ENCODE measurements at regions not wholly inside any gene's neighbourhood (a gene's known extent, or its start where the extent isn't known, plus 50 kb on each side); places are given as distances from the start of the nearest gene placed in this dataset.

GRCh38 chr12:65658360-65658759, 165.9 kb upstream of the HMGA2 start:
- H3K9me3 ChIP-seq, result no peaks in the 10 kb centered on the region
- WGBS, 2 donors, result 97 to 98% methylated on average over 2 of the region's 2 CpGs
- no peak for DNase-seq (ENCODE audit: low spot score in 2 of 2)

GRCh38 chr12:65659681-65660080, 164.6 kb upstream of the HMGA2 start:
- no peak for DNase-seq (ENCODE audit: low spot score in 2 of 2)
- H3K9me3 ChIP-seq, result no peaks in the 10 kb centered on the region

More at GRCh38 chr12:65658360-65658759, 165.9 kb upstream of the HMGA2 start:
- H3K4me3 ChIP-seq, result no peak overlapping the region
- H3K27me3 ChIP-seq, result no peaks in the 10 kb centered on the region
- TF ChIP-seq CTCF (IDR thresholded peaks at IDR 0.05) (no peak), POLR2A (IDR thresholded peaks at IDR 0.05) (no peak), EP300 (IDR thresholded peaks at IDR 0.05) (no peak)
- H3K4me1 ChIP-seq, result no peaks in the 10 kb centered on the region
- no peaks in the 10 kb centered on the region for H3K36me3 ChIP-seq
- no peak overlapping the region for H3K27ac ChIP-seq

GRCh38 chr12:65660096-65660495, 164.2 kb upstream of the HMGA2 start:
- H3K4me3 ChIP-seq, result no peak overlapping the region
- no peak overlapping the region for H3K27ac ChIP-seq
- no peak for DNase-seq (ENCODE audit: low spot score in 2 of 2)
- H3K9me3 ChIP-seq, result no peaks in the 10 kb centered on the region
- TF ChIP-seq EP300 (IDR thresholded peaks at IDR 0.05), result no peak
- no peak for TF ChIP-seq CTCF (IDR thresholded peaks at IDR 0.05)
- no peak for TF ChIP-seq POLR2A (IDR thresholded peaks at IDR 0.05)
- WGBS, 2 donors, result 67 to 80% methylated on average over 4 of the region's 4 CpGs
- no peaks in the 10 kb centered on the region for H3K36me3 ChIP-seq
- no peaks in the 10 kb centered on the region for H3K27me3 ChIP-seq
- no peaks in the 10 kb centered on the region for H3K4me1 ChIP-seq

More at GRCh38 chr12:65659681-65660080, 164.6 kb upstream of the HMGA2 start:
- no peaks in the 10 kb centered on the region for H3K4me1 ChIP-seq
- no peaks in the 10 kb centered on the region for H3K27me3 ChIP-seq
- H3K4me3 ChIP-seq, result no peak overlapping the region
- H3K27ac ChIP-seq, result no peak overlapping the region
- TF ChIP-seq EP300 (IDR thresholded peaks at IDR 0.05) (no peak), CTCF (IDR thresholded peaks at IDR 0.05) (no peak), POLR2A (IDR thresholded peaks at IDR 0.05) (no peak)
- no peaks in the 10 kb centered on the region for H3K36me3 ChIP-seq
- 66 to 89% methylated on average over 1 of the region's 1 CpG for WGBS, 2 donors

- 95 to 96% methylated on average over 7 of the region's 7 CpGs for WGBS, 2 donors
- H3K9me3 ChIP-seq, result no peaks in the 10 kb centered on the region
- H3K4me1 ChIP-seq, result no peaks in the 10 kb centered on the region
- DNase-seq (ENCODE audit: low spot score in 2 of 2), result no peak
- no peak overlapping the region for H3K27ac ChIP-seq
- no peak for TF ChIP-seq CTCF (IDR thresholded peaks at IDR 0.05)
- TF ChIP-seq POLR2A (IDR thresholded peaks at IDR 0.05), result no peak
- no peak for TF ChIP-seq EP300 (IDR thresholded peaks at IDR 0.05)
- H3K4me3 ChIP-seq, result no peak overlapping the region
- H3K36me3 ChIP-seq, result no peaks in the 10 kb centered on the region
- no peaks in the 10 kb centered on the region for H3K27me3 ChIP-seq
These were observed 163.4 kb upstream of the HMGA2 start for GRCh38 chr12:65660836-65661235.

- Histone ChIP-seq H3K4me3 (no peak overlapping the region), H3K9me3 (no peaks in the 10 kb centered on the region), H3K27me3 (no peaks in the 10 kb centered on the region), H3K27ac (no peak overlapping the region), H3K36me3 (no peaks in the 10 kb centered on the region), H3K4me1 (no peaks in the 10 kb centered on the region)
- DNase-seq (ENCODE audit: low spot score in 2 of 2), result no peak
- no peak for TF ChIP-seq EP300 (IDR thresholded peaks at IDR 0.05)
- TF ChIP-seq CTCF (IDR thresholded peaks at IDR 0.05), result no peak
- no peak for TF ChIP-seq POLR2A (IDR thresholded peaks at IDR 0.05)
- WGBS, 2 donors, result 95% methylated on average over 2 of the region's 2 CpGs
These were observed 161.7 kb upstream of the HMGA2 start for GRCh38 chr12:65662590-65662989.
